ENCODE measurements at regions not wholly inside any gene's neighbourhood (a gene's known extent, or its start where the extent isn't known, plus 50 kb on each side); places are given as distances from the start of the nearest gene placed in this dataset.

DNA sequence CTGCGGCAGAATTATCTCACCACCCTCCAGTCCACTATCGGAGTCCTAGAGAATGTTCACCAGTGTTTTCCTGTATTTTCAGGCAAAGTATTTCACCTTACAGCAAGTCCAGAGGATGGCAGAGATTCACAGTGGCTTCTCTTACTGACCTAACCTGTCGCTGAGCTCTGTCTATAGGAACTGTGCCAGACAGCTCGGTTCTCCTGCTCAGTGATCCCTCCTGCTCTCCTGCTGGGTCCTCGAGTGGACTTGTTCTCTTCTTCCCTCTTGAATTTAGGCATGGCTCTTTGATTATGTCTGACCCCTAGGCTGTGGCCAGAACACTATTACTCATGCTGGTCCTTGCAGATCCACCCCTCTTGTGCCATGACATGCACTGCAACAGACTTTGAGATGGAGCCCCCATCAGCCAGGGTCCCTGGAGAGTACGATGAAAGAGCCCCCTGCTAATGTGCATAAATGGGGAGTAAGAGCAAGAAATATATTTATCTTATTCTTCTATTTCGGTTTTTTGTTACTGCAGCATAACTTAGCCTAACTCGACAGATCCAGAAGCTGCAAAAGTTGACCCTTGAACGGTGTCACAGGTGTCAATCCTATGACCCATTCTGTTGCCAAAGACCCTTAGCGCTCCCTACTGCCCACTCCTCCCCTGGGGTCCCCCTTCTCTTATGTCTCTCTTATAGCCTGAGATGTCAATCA is 439.4 kb downstream of the ZNF536 start:
- no peak for TF ChIP-seq POLR2A (IDR thresholded peaks at IDR 0.05; ENCODE audit: low read depth, low read length)
- TF ChIP-seq POLR2AphosphoS5 (IDR thresholded peaks at IDR 0.05; ENCODE audit: low read depth, low read length): no peak
- no peak for TF ChIP-seq TAF1 (IDR thresholded peaks at IDR 0.05; ENCODE audit: low read depth, low read length)
- no peak for TF ChIP-seq SPI1 (IDR thresholded peaks at IDR 0.05; ENCODE audit: low read depth, low read length)
- TF ChIP-seq PAX5 (IDR thresholded peaks at IDR 0.05; ENCODE audit: insufficient read depth, low read length, severe bottlenecking): no peak
- no peak for TF ChIP-seq POU2F2 (IDR thresholded peaks at IDR 0.05; ENCODE audit: low read depth, low read length)
